ENCODE measurements at regions not wholly inside any gene's neighbourhood (a gene's known extent, or its start where the extent isn't known, plus 50 kb on each side); places are given as distances from the start of the nearest gene placed in this dataset.

DNA sequence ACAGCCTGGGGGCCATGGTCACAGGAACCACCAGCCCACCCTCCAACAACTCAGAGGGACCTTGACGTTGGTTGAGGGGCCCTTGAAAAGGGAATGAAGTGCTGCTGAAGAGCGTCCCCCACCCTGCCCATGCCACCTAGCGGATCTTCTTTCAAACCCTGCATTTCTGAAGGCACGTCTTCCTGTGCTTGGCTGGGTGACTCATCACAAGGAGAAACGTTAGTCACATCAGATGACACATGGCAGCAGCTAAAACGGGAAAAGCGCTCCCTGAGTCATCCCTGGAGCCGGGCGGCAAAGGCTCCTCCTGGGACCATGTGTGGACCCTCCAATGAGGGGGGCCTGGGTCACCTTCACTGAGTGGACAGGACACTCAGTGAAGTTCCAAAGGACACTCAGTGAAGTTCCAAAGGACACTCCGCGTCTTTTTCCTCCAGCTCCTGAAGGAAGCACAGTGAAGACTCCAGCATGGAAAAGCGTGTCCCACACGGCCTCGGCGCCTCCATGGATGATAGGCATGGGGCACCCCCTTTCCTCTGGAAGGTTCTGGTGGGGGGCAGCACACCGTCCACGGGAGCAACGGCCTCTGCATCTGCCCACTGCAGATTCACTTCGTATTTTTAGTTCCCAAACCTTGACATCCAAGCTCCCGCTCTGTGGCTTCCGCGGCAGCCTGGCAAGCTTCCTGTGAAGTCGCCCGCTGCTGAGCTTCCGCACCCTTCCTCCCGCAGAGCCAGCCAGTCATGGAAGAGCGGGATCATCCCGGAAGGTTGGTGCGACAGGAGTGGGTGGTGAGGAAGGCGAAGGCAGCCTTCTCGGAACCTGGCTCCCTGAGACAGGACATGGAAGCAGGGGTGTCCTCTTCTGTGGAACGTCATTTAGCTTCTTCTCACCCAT is 383.4 kb downstream of the VRK1 start:
- DNase-seq (ENCODE audit: low read depth in 1 of 2, low spot score in 1 of 2): no peak

DNA sequence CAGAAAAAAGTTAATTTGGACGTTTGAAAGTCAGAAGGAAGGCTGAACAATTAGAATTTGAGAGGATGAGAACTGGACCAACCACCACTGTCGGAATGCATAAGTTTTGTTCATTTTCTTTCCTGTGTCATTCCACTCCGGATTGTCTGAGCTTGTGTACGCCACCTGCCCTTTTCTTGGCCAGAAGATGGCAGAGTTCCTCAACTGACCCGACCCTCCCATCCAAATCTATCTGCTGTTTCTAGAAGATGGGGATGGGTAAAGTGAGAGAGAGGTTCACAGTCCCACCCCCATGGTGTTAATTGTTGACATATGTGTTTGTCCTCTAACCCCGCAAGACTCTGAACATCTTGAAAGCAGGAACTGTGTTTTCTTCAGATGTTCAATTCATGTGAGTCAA is 388.0 kb downstream of the VRK1 start:
- no peak for DNase-seq (ENCODE audit: low read depth in 1 of 2, low spot score in 1 of 2)

DNA sequence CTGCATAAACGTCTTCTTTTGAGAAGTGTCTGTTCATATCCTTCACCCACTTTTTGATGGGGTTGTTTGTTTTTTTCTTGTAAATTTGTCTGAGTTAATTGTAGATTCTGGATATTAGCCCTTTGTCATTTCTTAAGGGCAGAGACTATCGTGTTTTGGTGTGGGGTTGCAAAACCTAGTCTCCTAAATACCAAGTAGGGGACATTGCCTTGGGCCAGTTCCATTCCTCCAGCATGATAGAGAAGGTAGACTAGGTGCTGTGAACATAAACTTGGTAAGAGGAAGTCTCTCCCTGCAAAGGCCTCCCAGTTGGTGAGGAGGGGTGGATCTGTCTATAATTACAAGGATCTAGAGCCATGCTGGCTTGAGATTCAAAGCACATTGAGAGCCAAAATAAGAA is 390.7 kb downstream of the VRK1 start:
- DNase-seq (ENCODE audit: low read depth in 1 of 2, low spot score in 1 of 2): no peak

DNA sequence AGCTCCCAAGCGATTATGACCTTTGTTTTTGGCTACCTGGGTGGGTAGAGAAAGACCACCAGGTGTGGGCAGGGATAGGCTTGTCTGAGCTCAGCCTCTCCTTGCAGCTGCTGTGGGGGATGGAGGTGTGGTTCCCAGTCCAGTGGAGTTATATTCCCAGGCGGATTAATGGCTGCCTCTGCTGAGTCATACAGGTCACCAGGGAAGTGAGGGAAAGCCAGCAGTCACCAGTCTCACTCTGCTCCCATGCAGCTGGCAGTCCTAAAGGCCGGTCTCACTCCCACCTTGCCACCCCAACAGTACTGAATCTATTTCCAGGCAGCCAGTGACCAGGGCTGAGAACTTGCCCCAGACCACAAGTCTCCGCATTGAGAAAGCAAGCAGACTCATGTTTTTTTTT is 399.2 kb downstream of the VRK1 start:
- DNase-seq (ENCODE audit: low read depth in 1 of 2, low spot score in 1 of 2): no peak

DNA sequence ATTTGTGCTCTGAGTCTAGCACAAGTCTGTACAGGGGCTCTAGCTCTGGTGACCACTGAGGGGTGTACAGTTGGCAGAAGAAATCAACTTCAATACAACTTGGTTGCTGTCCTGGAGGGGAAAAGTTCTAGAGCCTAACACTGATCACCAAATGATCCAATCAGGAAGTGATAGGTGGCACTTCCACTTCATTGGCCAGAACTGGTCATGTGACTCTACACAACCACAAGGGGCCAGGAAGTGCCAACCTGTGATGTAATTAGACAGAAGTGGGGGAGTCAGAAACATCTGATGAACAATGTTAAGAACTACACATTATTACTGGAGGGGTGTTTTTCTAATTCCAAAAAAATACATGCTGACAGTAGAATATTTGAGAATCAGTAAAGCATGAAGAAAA is 401.6 kb downstream of the VRK1 start:
- no peak for DNase-seq (ENCODE audit: low read depth in 1 of 2, low spot score in 1 of 2)

DNA sequence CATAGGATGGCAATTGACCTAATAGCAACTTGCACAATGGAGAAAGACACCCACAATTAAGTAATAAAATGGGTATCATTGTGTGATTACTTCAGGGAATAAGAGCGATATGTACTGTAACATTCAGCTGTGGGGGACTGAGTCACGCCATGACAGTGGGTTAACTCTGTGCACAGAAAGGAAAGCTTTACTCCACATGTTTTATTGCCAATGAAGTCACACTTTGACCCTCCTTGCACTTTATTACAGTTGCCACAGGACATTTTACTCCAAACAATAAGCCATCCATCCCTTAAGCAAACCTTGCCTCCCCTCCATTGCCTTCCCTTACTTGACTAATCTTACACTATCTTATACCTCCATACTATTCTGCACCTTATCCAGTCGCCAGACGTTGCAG is 403.1 kb downstream of the VRK1 start:
- no peak for DNase-seq (ENCODE audit: low read depth in 1 of 2, low spot score in 1 of 2)

DNA sequence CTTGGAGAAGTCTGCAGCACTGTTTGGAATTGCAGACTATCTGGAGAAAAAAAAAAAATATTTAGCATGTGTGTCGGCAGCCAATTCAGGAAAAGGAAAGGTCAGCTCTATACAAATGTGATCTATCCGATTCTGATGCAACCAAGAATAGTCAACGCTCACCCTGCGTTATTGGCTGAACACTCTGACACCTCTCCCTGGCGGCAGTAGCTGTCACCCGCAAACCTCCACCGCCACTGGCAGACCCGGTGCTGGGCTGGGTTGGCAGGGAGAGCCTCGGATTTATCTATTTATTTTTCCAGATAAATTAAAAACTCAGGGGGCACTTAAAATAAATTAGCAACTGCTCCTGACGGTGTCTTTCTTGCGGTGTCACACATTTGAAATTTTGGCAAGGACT is 409.7 kb downstream of the VRK1 start:
- DNase-seq (ENCODE audit: low read depth in 1 of 2, low spot score in 1 of 2): no peak

DNA sequence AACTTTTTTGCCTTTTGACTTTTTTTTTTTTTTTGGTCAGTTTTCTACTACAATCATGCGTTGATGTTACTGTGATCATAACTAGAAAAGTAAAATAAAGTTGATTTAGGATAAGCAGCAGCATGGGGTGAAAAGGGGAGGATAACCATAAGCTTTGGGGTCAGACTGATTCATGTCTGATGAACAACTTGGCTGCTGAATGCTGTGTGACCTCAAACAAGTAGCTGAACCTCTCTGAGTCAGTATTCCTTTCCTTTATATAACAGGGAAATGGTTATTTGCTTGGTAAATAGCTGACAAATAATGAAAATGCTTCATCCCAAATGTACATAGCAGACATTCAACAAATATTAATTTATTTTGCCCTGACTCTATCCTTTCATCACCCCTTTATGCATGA is 413.0 kb downstream of the VRK1 start:
- no peak for DNase-seq (ENCODE audit: low read depth in 1 of 2, low spot score in 1 of 2)

DNA sequence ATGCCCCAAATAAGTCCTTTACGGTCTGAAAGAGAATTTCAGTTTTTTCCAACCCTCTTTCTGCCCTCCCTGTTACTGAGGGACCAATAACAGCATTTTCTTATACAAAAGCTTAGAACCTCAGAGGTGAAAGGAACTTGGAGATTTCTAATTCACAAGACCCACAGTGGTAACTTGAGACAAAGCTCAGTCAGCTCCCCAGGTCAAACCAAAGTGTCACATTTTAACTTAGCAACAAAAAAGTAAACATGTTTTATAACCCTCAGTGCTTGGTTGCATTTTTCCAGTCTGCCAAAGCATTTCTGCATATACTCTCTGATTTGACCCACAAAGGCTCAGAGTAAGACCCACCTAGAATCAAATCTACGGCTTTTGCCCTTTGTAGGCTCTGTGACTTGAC is 415.2 kb downstream of the VRK1 start:
- no peak for DNase-seq (ENCODE audit: low read depth in 1 of 2, low spot score in 1 of 2)

DNA sequence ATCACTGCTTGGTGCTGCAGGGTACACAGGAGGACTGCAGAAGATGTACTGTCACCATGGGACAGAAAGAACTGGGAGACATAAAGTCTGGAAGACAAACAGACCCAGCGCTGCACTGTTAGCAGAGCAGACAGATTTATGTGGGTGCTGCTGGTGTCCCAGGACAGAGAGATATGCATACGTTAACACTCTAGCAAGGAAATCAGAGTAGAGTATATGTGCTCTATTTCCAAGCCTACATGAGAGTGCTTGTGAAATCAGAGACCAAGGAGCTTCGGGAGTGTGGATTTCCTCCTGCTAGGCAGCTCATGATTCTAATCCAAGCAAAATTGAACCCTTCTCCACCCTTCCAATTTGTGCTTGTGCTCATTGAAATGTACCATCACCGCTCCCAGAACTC is 416.5 kb downstream of the VRK1 start:
- no peak for DNase-seq (ENCODE audit: low read depth in 1 of 2, low spot score in 1 of 2)

DNA sequence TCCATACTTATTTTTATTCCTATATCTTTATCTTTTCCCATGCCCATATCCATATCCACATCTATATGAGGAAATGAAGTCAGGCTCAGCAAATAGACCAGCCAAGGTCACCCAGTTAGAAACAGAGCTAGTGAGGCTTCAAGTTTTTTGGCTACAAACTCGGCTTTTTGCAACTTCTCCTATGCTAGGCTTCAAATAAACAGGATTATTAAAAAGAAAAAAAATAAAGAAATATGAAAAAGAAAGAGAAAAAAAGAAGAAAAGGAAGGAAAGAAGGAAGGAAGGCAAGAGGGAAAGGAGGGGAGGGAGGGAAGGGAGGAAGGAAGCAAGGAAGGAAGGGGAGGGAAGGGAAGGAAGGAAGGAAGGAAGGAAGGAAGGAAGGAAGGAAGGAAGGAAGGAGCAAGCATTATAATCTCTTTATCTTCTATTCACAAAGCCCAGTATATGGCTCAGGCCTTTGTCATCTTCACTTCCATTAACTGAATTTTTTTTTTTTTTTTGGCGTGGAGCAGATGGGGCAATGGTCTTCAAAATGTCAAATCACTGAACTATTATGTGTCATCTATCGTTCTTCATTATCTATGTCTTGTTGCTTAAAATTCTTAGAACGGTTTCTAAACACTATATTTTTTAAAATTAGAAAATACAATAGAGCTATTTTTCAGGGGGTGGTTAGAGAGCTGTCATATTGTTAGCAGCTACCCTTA is 418.2 kb downstream of the VRK1 start:
- DNase-seq (ENCODE audit: low read depth in 1 of 2, low spot score in 1 of 2): no peak

DNA sequence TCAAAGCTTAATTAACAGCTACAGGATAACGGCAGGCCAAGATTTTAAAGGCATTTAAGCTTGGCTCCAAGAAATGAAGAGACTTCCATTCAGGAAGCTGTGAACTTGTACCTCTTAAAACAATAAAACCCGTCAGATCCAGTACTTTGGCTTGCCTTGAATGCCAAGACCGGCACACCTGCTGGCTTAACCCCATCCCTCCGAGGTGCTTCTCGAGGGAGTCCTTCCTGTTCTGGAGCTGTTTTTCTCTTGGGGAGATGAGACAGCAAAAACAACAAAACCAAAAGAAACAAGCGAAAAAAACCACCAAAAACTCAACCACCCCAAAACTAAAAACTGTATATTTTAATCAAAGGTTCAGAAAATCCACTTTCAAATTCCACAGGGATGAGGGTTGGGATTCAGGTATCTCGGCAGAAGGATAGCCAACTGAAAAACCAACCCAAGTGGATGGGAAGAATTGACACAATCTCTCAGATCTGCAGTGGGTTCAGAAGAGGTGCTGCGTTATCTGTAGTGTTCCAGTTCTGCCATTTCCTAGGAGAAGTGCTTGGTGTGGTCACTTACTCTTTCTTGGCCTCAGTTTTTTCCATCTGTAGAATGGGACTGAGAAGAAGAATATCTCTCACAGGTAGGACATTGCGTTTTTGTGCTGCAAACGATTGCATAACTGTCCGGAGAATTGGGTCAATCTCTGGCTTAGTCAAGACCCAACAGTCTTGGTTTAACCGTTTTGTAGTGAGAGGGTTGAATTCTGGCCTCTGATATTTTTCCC is 420.1 kb downstream of the VRK1 start:
- no peak for DNase-seq (ENCODE audit: low read depth in 1 of 2, low spot score in 1 of 2)

DNA sequence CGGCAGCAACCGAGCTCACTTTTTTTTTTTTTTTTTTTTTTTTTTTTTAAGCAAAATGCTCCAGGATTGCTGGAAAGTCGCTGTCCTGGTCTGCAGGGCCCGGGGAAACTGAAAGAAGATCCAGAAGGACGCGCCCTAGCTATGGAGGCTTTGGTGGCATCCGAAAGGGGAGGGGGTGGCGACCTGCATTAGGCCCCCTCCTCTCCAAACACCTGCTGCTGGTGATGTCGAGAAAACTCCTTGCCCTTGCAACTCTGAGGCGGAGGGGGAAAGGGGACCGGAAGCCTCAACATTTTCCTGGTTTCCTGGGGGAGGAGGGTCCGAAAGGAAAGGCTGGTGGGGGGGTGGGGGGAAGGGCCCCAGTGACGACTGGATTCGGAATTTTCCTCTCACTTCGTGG is 421.1 kb downstream of the VRK1 start:
- no peak for DNase-seq (ENCODE audit: low read depth in 1 of 2, low spot score in 1 of 2)

DNA sequence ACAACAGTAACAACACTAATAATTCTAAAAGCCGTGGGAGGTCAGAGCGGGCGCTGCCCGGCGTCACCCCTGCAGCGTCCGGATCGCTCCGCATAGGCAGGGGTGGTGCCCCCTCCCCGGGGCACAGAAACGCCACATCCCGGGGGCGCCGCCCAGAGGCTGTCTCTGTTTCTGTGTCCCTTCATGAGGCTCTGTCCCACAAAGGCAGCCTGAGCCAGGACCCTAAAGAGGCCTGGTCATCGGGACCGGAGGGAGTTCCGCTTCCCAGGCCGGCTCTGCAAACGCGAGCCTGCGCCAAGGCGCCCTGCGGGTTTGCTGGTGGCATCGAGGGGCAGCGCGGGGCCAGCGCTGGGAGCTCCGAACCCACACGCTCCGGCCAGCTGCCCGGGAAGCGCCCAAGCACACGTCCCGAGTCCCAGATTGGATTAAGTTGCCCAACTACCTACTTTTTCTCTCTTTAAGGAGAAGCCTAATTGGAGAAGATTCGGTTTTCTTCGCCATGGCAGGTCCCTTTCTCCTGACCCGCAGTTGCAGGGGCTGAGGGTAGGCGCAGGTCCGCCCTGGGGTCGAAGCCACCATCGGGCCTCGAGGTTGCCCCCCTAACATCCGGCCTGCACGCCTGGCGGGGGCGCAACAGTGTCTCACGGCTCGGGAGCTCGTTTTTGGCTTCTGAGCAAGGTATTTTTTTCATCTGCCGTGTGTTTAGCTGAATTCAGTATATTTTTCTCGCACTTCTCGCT is 421.7 kb downstream of the VRK1 start:
- no peak for DNase-seq (ENCODE audit: low read depth in 1 of 2, low spot score in 1 of 2)

DNA sequence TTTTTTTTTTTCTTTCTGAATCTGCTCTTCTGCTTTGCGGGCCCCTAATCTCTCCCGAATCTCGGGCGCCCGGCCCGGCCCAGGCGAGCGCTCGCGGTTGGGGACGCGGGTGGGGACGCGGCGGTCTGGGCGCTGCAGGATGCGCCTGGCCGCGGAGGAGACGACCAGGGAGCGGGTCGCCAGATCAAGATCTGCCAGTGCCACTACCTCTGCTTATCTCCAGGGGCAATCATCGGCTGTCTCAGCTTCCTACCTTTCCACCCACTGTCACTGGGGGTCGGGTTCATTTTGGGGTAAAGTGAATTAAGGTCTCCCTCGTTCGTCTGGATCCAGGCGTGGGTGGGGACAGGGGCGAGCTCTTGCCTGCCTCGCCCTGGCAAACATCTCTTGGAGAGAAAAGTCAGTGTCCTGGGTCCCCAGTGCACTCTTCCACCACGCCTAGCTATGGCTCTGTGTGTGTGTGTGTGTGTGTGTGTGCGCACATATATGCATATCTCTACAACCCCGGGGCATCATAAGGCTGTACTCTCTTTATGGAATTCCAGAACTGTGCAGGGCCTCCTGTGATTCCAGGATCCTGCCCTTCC is 422.3 kb downstream of the VRK1 start:
- DNase-seq (ENCODE audit: low read depth in 1 of 2, low spot score in 1 of 2): no peak

DNA sequence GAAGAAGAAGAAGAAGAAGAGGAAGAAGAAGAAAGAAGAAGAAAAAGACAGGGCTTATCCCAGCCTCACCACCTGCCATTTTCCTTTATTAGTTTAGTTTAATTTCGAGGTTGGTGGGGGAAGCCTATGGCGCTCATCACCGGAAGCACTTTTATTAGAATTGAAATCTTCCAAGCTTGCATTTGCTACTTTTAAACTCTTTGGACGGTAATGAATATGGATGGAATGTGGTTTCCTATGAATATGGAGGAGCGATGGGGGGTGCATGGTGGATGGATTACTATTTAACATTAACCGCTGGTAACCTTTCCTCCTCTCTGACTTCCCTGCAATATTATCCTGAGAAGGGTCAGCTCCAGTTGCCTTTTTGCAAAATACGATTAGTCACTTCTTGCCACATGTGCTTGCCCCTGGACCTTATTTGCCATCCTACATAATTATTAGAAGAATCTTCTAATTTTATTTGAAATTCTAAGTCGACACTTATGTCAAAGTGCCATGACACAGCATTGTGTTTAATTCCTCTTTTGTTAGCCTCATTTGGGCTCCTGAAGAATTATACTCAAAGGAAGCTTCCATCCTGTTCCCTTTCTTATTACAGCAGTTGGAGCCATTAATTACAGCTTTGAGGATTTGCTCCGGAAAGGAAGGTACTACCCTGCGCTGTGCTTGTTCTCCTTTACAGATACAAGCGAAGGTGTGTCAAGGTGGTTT is 424.5 kb downstream of the VRK1 start:
- DNase-seq (ENCODE audit: low read depth in 1 of 2, low spot score in 1 of 2): no peak

DNA sequence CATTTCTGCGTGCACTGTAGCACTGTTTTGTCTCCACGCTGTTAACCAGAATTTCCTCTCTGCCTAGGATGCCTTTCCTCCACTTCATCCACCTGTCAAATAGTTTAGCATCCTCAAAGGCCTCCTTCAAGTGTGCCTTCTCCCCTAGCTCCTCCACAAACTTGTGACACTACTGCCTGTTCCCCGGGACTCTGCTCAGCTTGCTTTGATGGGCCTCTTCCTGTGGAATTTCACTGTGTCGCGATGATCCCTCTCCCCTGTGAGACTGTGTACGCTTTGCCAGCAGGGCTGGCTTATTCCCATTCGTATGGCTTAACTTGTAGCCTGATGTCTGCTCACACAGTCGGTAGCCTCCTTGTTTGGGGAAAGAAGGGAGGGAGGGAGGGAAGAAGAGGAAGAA is 426.8 kb downstream of the VRK1 start:
- DNase-seq (ENCODE audit: low read depth in 1 of 2, low spot score in 1 of 2): no peak

DNA sequence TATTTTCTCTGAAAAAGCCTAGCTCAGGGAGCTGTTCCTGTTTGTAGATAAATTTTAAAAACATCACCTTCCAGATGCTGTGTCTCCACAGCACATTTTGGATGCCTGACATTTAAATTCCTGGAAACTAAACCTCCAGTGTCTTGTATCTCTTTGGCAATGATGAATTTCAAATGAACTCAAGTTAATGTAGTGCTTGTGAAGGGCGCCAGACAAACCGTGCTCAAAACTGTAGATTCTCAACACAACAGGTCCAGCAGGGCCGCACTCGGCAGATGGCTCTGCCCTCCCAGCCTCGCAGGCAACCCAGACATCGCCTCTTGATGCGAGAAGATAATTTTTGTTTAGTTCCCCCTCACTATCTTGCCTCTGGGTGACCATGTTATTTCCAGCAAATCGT is 432.9 kb downstream of the VRK1 start:
- no peak for DNase-seq (ENCODE audit: low read depth in 1 of 2, low spot score in 1 of 2)

DNA sequence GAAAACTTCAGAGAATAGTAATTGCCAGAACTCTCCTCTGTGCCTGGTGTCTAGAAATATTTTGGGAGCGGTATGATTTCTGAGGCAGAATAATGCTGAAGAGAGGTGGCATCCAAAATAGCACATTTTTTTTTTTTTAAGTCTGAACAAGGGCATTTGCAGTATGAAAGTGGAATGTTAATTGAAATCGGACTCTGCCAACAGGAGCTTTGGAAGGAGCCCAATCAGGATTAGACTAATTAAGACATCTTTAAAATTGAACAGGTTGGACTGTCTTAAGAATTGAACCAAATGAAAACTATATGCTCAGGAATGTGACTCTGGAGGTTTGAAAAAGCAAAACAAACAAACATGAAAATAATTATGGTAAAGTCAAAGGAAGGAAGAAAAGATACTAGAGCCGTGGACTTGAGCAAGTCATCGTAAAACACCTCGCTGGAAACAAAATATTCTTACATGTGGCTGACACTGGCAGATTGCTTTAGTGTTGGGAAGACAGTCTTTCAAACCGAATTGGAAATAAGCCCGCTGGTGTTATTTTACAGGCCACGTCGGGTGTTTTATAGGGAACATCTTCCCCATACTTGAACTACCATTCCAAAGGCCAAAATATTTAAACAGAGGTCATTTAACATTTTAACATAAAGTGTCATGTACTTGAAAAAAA is 436.3 kb downstream of the VRK1 start:
- DNase-seq (ENCODE audit: low read depth in 1 of 2, low spot score in 1 of 2): no peak

DNA sequence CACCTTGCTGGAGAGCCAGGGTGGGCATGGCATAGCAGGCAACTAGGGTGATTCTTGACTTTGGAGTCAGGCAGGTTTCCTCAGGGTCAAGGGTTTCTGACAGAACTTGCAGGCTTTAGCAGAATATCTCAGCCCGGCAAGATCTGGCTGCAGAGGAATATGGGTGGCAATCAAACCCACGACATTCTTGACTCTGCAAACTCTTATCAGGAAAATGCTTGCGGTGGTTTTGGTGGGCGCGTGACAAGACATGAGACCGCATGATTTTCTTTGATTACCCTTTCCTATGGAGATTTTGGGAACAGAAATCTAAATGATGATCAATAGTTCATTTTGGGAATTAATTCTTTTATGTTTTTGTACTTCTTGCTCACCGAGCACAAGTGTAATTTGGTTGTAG is 449.5 kb downstream of the VRK1 start:
- DNase-seq (ENCODE audit: low read depth in 1 of 2, low spot score in 1 of 2): no peak
